Duodenal mucosa (tissue), 2 donors: ENCODE measurements at regions not wholly inside any gene's neighbourhood (a gene's known extent, or its start where the extent isn't known, plus 50 kb on each side); places are given as distances from the start of the nearest gene placed in this dataset.

Experiments used
- H3K27ac ChIP-seq: one replicate; pipeline ENCODE4 v1.7.0; 2013; ENCODE audit warnings: low read depth, low read length
- H3K27me3 ChIP-seq, 2 donors: one replicate each; pipeline ENCODE4 v1.7.0; 2013; ENCODE audit warnings: low read length in 2 of 2, control low read depth in 1 of 2; ENCODE audit not compliant: insufficient read depth in 2 of 2, control insufficient read depth in 1 of 2
- H3K36me3 ChIP-seq, 2 donors: one replicate each; pipeline ENCODE4 v1.7.0; 2013; ENCODE audit warnings: low read length in 2 of 2, control low read depth in 1 of 2; ENCODE audit not compliant: insufficient read depth in 2 of 2, control insufficient read depth in 1 of 2
- H3K4me1 ChIP-seq, 2 donors: one replicate each; pipeline ENCODE4 v1.7.0; 2013; ENCODE audit warnings: low read length in 2 of 2, control low read depth in 1 of 2; ENCODE audit not compliant: insufficient read depth in 2 of 2, control insufficient read depth in 1 of 2
- H3K4me3 ChIP-seq, 2 donors: one replicate each; pipeline ENCODE4 v1.7.0; 2013; ENCODE audit warnings: low read length in 2 of 2, low read depth in 1 of 2
- H3K9ac ChIP-seq, 2 donors: one replicate each; pipeline ENCODE4 v1.7.0; 2013; ENCODE audit warnings: low read length in 2 of 2, low read depth in 1 of 2
- H3K9me3 ChIP-seq, 2 donors: one replicate each; pipeline ENCODE4 v1.7.0; 2013; ENCODE audit warnings: low read length in 2 of 2, control low read depth in 1 of 2; ENCODE audit not compliant: control insufficient read depth in 1 of 2

GRCh38 chr5:74149395-74149794 lies 491.1 kb downstream of the ENC1 start:
- H3K9me3 ChIP-seq: no peaks in the 10 kb centered on the region
- H3K9ac ChIP-seq: no peak overlapping the region
- H3K4me1 ChIP-seq: no peaks in the 10 kb centered on the region
- H3K27me3 ChIP-seq: no peaks in the 10 kb centered on the region
- no peaks in the 10 kb centered on the region for H3K36me3 ChIP-seq
- no peak overlapping the region for H3K27ac ChIP-seq
- no peak overlapping the region for H3K4me3 ChIP-seq

GRCh38 chr5:74148321-74148720 lies 492.2 kb downstream of the ENC1 start:
- H3K9me3 ChIP-seq: no peaks in the 10 kb centered on the region
- no peak overlapping the region for H3K9ac ChIP-seq
- no peak overlapping the region for H3K27ac ChIP-seq
- H3K4me3 ChIP-seq: no peak overlapping the region
- H3K36me3 ChIP-seq: no peaks in the 10 kb centered on the region
- H3K27me3 ChIP-seq: no peaks in the 10 kb centered on the region
- H3K4me1 ChIP-seq: no peaks in the 10 kb centered on the region

GRCh38 chr5:74146796-74147195 lies 493.7 kb downstream of the ENC1 start:
- Histone ChIP-seq H3K9me3 (no peaks in the 10 kb centered on the region), H3K9ac (no peak overlapping the region), H3K36me3 (no peaks in the 10 kb centered on the region), H3K4me3 (no peak overlapping the region), H3K27me3 (no peaks in the 10 kb centered on the region), H3K27ac (no peak overlapping the region), H3K4me1 (no peaks in the 10 kb centered on the region)

GRCh38 chr5:74145951-74146350 lies 494.6 kb downstream of the ENC1 start:
- H3K27ac ChIP-seq: no peak overlapping the region
- no peaks in the 10 kb centered on the region for H3K27me3 ChIP-seq
- no peaks in the 10 kb centered on the region for H3K4me1 ChIP-seq
- no peaks in the 10 kb centered on the region for H3K9me3 ChIP-seq
- no peak overlapping the region for H3K9ac ChIP-seq
- no peak overlapping the region for H3K4me3 ChIP-seq
- no peaks in the 10 kb centered on the region for H3K36me3 ChIP-seq

GRCh38 chr5:74143721-74144330 lies 496.7 kb downstream of the ENC1 start:
- Histone ChIP-seq H3K36me3 (no peaks in the 10 kb centered on the region), H3K4me3 (no peak overlapping the region), H3K4me1 (no peaks in the 10 kb centered on the region), H3K9ac (no peak overlapping the region), H3K27me3 (no peaks in the 10 kb centered on the region), H3K27ac (no peak overlapping the region), H3K9me3 (no peaks in the 10 kb centered on the region)

GRCh38 chr5:74143151-74143550 lies 497.4 kb downstream of the ENC1 start:
- no peak overlapping the region for H3K9ac ChIP-seq
- no peak overlapping the region for H3K4me3 ChIP-seq
- H3K36me3 ChIP-seq: no peaks in the 10 kb centered on the region
- H3K27ac ChIP-seq: no peak overlapping the region
- H3K27me3 ChIP-seq: no peaks in the 10 kb centered on the region
- no peaks in the 10 kb centered on the region for H3K9me3 ChIP-seq
- H3K4me1 ChIP-seq: no peaks in the 10 kb centered on the region

- Histone ChIP-seq H3K4me3 (no peak overlapping the region), H3K36me3 (no peaks in the 10 kb centered on the region), H3K27ac (no peak overlapping the region), H3K9me3 (no peaks in the 10 kb centered on the region), H3K4me1 (no peaks in the 10 kb centered on the region), H3K27me3 (no peaks in the 10 kb centered on the region), H3K9ac (no peak overlapping the region)
These were observed 499.5 kb downstream of the ENC1 start for GRCh38 chr5:74141053-74141452.

GRCh38 chr5:74140409-74140808 lies 500.1 kb downstream of the ENC1 start:
- Histone ChIP-seq H3K9ac (no peak overlapping the region), H3K27me3 (no peaks in the 10 kb centered on the region), H3K4me1 (no peaks in the 10 kb centered on the region), H3K27ac (no peak overlapping the region), H3K36me3 (no peaks in the 10 kb centered on the region), H3K4me3 (no peak overlapping the region), H3K9me3 (no peaks in the 10 kb centered on the region)

GRCh38 chr5:74139589-74139988 lies 500.9 kb downstream of the ENC1 start:
- no peaks in the 10 kb centered on the region for H3K36me3 ChIP-seq
- H3K9me3 ChIP-seq: no peaks in the 10 kb centered on the region
- H3K9ac ChIP-seq: no peak overlapping the region
- no peak overlapping the region for H3K4me3 ChIP-seq
- no peaks in the 10 kb centered on the region for H3K4me1 ChIP-seq
- H3K27me3 ChIP-seq: no peaks in the 10 kb centered on the region
- no peak overlapping the region for H3K27ac ChIP-seq

GRCh38 chr5:74138721-74139120 lies 501.8 kb downstream of the ENC1 start:
- Histone ChIP-seq H3K4me3 (no peak overlapping the region), H3K4me1 (no peaks in the 10 kb centered on the region), H3K36me3 (no peaks in the 10 kb centered on the region), H3K9ac (no peak overlapping the region), H3K27me3 (no peaks in the 10 kb centered on the region), H3K27ac (no peak overlapping the region), H3K9me3 (no peaks in the 10 kb centered on the region)
